H9 (cell line): ENCODE measurements at regions not wholly inside any gene's neighbourhood (a gene's known extent, or its start where the extent isn't known, plus 50 kb on each side); places are given as distances from the start of the nearest gene placed in this dataset.

Source experiments
- DNase-seq: peaks from one replicate; pipeline ENCODE4 v3.0.0-alpha.2; 2017
- H2AFZ ChIP-seq: one replicate; pipeline ENCODE4 v1.6.1; 2013; ENCODE audit warnings: mild to moderate bottlenecking, low read length, control low read depth, moderate library complexity
- H2AK5ac ChIP-seq: 2 replicates; pipeline ENCODE4 v1.6.1; 2013; ENCODE audit warnings: low read length, control low read depth, mixed read lengths; ENCODE audit not compliant: insufficient read length
- H2BK120ac ChIP-seq: one replicate; pipeline ENCODE4 v1.6.1; 2013; ENCODE audit warnings: low read depth, mild to moderate bottlenecking, low read length, control low read depth, inconsistent platforms; ENCODE audit not compliant: poor library complexity, severe bottlenecking
- H2BK12ac ChIP-seq: 2 replicates; pipeline ENCODE4 v1.6.1; 2013; ENCODE audit warnings: low read length, control low read depth, mixed read lengths, low read depth; ENCODE audit not compliant: insufficient read length
- H2BK15ac ChIP-seq: 2 replicates; pipeline ENCODE4 v1.6.1; 2013; ENCODE audit warnings: low read depth, low read length, control low read depth
- H2BK20ac ChIP-seq: one replicate; pipeline ENCODE4 v1.6.1; 2013; ENCODE audit warnings: low read depth, mild to moderate bottlenecking, low read length, control low read depth, inconsistent platforms; ENCODE audit not compliant: poor library complexity, severe bottlenecking
- H2BK5ac ChIP-seq: 2 replicates; pipeline ENCODE4 v1.6.1; 2013; ENCODE audit warnings: low read length, control low read depth, mixed read lengths; ENCODE audit not compliant: insufficient read length
- H3K14ac ChIP-seq: 2 replicates; pipeline ENCODE4 v1.6.1; 2013; ENCODE audit warnings: low read length, control low read depth; ENCODE audit not compliant: insufficient read depth
- H3K18ac ChIP-seq: 2 replicates; pipeline ENCODE4 v1.6.1; 2013; ENCODE audit warnings: low read depth, mild to moderate bottlenecking, mixed read lengths, low read length, control low read depth; ENCODE audit not compliant: insufficient read length
- H3K23ac ChIP-seq: 2 replicates; pipeline ENCODE4 v1.6.1; 2013; ENCODE audit warnings: low read length, control low read depth, mixed read lengths, low read depth; ENCODE audit not compliant: insufficient read length
- H3K23me2 ChIP-seq: 2 replicates; pipeline ENCODE4 v1.6.1; 2013; ENCODE audit warnings: low read depth, mild to moderate bottlenecking, mixed read lengths, low read length, control low read depth; ENCODE audit not compliant: insufficient read length, poor library complexity, severe bottlenecking
- H3K27ac ChIP-seq: 2 replicates; pipeline ENCODE4 v1.5.1; 2013; ENCODE audit warnings: low read length, control low read depth, mixed read lengths, low read depth; ENCODE audit not compliant: insufficient read length
- H3K27me3 ChIP-seq: 2 replicates; pipeline ENCODE4 v1.6.1; 2013; ENCODE audit warnings: low read length, control low read depth, inconsistent platforms; ENCODE audit not compliant: insufficient read depth
- H3K4ac ChIP-seq: 2 replicates; pipeline ENCODE4 v1.6.1; 2013; ENCODE audit warnings: low read depth, mild to moderate bottlenecking, control low read depth, inconsistent platforms, low read length, moderate library complexity
- H3K4me1 ChIP-seq: 2 replicates; pipeline ENCODE4 v1.6.1; 2013; ENCODE audit warnings: low read length, control low read depth, inconsistent platforms; ENCODE audit not compliant: insufficient read depth
- H3K4me2 ChIP-seq: 2 replicates; pipeline ENCODE4 v1.6.1; 2013; ENCODE audit warnings: low read length, control low read depth, mixed read lengths; ENCODE audit not compliant: insufficient read length, insufficient read depth
- H3K56ac ChIP-seq: 2 replicates; pipeline ENCODE4 v1.6.1; 2013; ENCODE audit warnings: low read depth, mild to moderate bottlenecking, mixed read lengths, low read length, control low read depth; ENCODE audit not compliant: insufficient read length
- H3K79me1 ChIP-seq: 2 replicates; pipeline ENCODE4 v1.6.1; 2013; ENCODE audit warnings: low read depth, mild to moderate bottlenecking, moderate library complexity, low read length, control low read depth, inconsistent platforms; ENCODE audit not compliant: insufficient read depth, poor library complexity, severe bottlenecking
- H3K79me2 ChIP-seq: 2 replicates; pipeline ENCODE4 v1.6.1; 2013; ENCODE audit warnings: low read length, control low read depth, inconsistent platforms; ENCODE audit not compliant: insufficient read depth
- H3K9ac ChIP-seq: 2 replicates; pipeline ENCODE4 v1.6.1; 2013; ENCODE audit warnings: low read length, control low read depth, mixed read lengths; ENCODE audit not compliant: insufficient read length; ENCODE audit errors: extremely low read depth
- H3K9me3 ChIP-seq: one replicate; pipeline ENCODE4 v1.6.1; 2013; ENCODE audit warnings: low read depth, low read length, inconsistent platforms; ENCODE audit not compliant: control insufficient read depth
- H3T11ph ChIP-seq: one replicate; pipeline ENCODE4 v1.6.1; 2013; ENCODE audit warnings: mild to moderate bottlenecking, low read length, control low read depth, inconsistent platforms
- H4K20me1 ChIP-seq: one replicate; pipeline ENCODE4 v1.6.1; 2013; ENCODE audit not compliant: control insufficient read depth, insufficient read length, insufficient read depth
- H4K5ac ChIP-seq: 2 replicates; pipeline ENCODE4 v1.6.1; 2013; ENCODE audit warnings: low read depth, mild to moderate bottlenecking, mixed read lengths, low read length, control low read depth; ENCODE audit not compliant: insufficient read length
- H4K8ac ChIP-seq: replicated peaks from 2 replicates; pipeline ENCODE4 v1.6.1; 2013; ENCODE audit warnings: low read length, control low read depth, mixed read lengths, low read depth; ENCODE audit not compliant: insufficient read length
- H4K91ac ChIP-seq: 2 replicates; pipeline ENCODE4 v1.6.1; 2013; ENCODE audit warnings: low read depth, mild to moderate bottlenecking, moderate library complexity, mixed read lengths, low read length, control low read depth; ENCODE audit not compliant: insufficient read length
- H3K27ac Mint-ChIP-seq, 3 experiments: 2 replicates in 2 of 3; 3 replicates in 1 of 3; pipeline ENCODE4 v1.8.0; 2020 to 2021; ENCODE audit warnings: mixed read lengths in 3 of 3, mild to moderate bottlenecking in 1 of 3, moderate library complexity in 1 of 3
- H3K27me3 Mint-ChIP-seq: 2 replicates; pipeline ENCODE4 v1.8.0; 2021; ENCODE audit warnings: low read depth, mild to moderate bottlenecking, moderate library complexity, mixed read lengths
- H3K36me3 Mint-ChIP-seq, 3 experiments: 2 replicates in 2 of 3; 3 replicates in 1 of 3; pipeline ENCODE4 v1.8.0; 2020 to 2021; ENCODE audit warnings: low read depth in 3 of 3, mixed read lengths in 3 of 3; ENCODE audit not compliant: insufficient read depth in 1 of 3
- H3K4me1 Mint-ChIP-seq, 2 experiments: 2 replicates each; pipeline ENCODE4 v1.8.0; 2020; ENCODE audit warnings: mixed read lengths in 2 of 2
- H3K4me3 Mint-ChIP-seq, 2 experiments: 2 replicates in 1 of 2; 3 replicates in 1 of 2; pipeline ENCODE4 v1.8.0; 2020 to 2021; ENCODE audit warnings: mild to moderate bottlenecking in 2 of 2, mixed read lengths in 2 of 2, moderate library complexity in 1 of 2
- H3K9me3 Mint-ChIP-seq, 2 experiments: 2 replicates in 1 of 2; 3 replicates in 1 of 2; pipeline ENCODE4 v1.8.0; 2020; ENCODE audit warnings: mild to moderate bottlenecking in 2 of 2, mixed read lengths in 2 of 2, moderate library complexity in 1 of 2
- CTCF ChIP-seq: fragments of 200-600 bp; sonication (generic); conservative IDR thresholded peaks from 3 replicates; pipeline ENCODE4 v1.8.0; 2021; ENCODE audit warnings: antibody characterized with exemption, mild to moderate bottlenecking
- WGBS: extraction: QIAGEN DNeasy Blood & Tissue Kit; methylation state at CpG from one replicate; pipeline ENCODE4 v1.1.7; 2013; ENCODE audit warnings: missing lambda C conversion rate, low lambda C conversion rate, mixed read lengths; ENCODE audit not compliant: insufficient read length; ENCODE audit errors: extremely low coverage; 5-methylcytosine and 5-hydroxymethylcytosine counted together

GRCh38 chrX:125709532-125709931 is 389.9 kb downstream of the TEX13C start:
- peaks cover 9 to 10% of the 10 kb centered on the region in 2 experiments for H3K4me1 Mint-ChIP-seq
- no peak overlapping the region for H4K8ac ChIP-seq
- H3K4me1 ChIP-seq = no peaks in the 10 kb centered on the region
- no peak overlapping the region for H3K23ac ChIP-seq
- H3K36me3 Mint-ChIP-seq = peaks cover 0 to 2% (median 0%) of the 10 kb centered on the region in 3 experiments; a peak in 2 of 7 replicates
- no peak overlapping the region for H2AFZ ChIP-seq
- no peak overlapping the region for H3K4me2 ChIP-seq
- TF ChIP-seq CTCF = no peak
- no peak overlapping the region for H3K4ac ChIP-seq
- H2BK120ac ChIP-seq = no peak overlapping the region
- H2AK5ac ChIP-seq = no peak overlapping the region
- no peak overlapping the region for H2BK15ac ChIP-seq
- no peak overlapping the region for H3K27ac Mint-ChIP-seq
- H3K56ac ChIP-seq = no peak overlapping the region
- H4K91ac ChIP-seq = no peak overlapping the region
- no peak for DNase-seq
- no peak overlapping the region for H3K14ac ChIP-seq
- no peak overlapping the region for H3T11ph ChIP-seq
- no peaks in the 10 kb centered on the region for H3K9me3 ChIP-seq
- H3K27me3 ChIP-seq = no peaks in the 10 kb centered on the region
- H3K9me3 Mint-ChIP-seq = peaks cover 8 to 44% of the 10 kb centered on the region in 2 experiments; a peak in 4 of 5 replicates
- H3K79me1 ChIP-seq = no peaks in the 10 kb centered on the region
- no peak overlapping the region for H3K4me3 Mint-ChIP-seq
- H4K20me1 ChIP-seq = no peaks in the 10 kb centered on the region
- no peak overlapping the region for H2BK12ac ChIP-seq
- H2BK20ac ChIP-seq = no peak overlapping the region
- H3K27ac ChIP-seq = no peak overlapping the region
- no peaks in the 10 kb centered on the region for H3K27me3 Mint-ChIP-seq
- no peaks in the 10 kb centered on the region for H3K79me2 ChIP-seq
- no peak overlapping the region for H3K18ac ChIP-seq
- WGBS = no CpG with 5 or more reads among the region's 4 CpGs
- H4K5ac ChIP-seq = no peak overlapping the region
- H2BK5ac ChIP-seq = no peak overlapping the region
- no peak overlapping the region for H3K9ac ChIP-seq
- no peaks in the 10 kb centered on the region for H3K23me2 ChIP-seq
